Transverse colon (tissue), 4 donors: ENCODE measurements at regions not wholly inside any gene's neighbourhood (a gene's known extent, or its start where the extent isn't known, plus 50 kb on each side); places are given as distances from the start of the nearest gene placed in this dataset.

Experiments used
- DNase-seq: peaks from one replicate; pipeline ENCODE4 v3.0.0-alpha.2; 2019
- H3K27ac ChIP-seq, 4 donors: fragments of 200-600 bp; sonication (generic); 2 replicates each; pipeline ENCODE4 v1.5.1; 2016 to 2018; ENCODE audit warnings: inconsistent platforms in 4 of 4
- H3K27me3 ChIP-seq: fragments of 200-600 bp; sonication (generic); 2 replicates; pipeline ENCODE4 v1.5.1; 2017; ENCODE audit warnings: inconsistent platforms
- H3K36me3 ChIP-seq, 4 donors: fragments of 200-600 bp; sonication (generic); 2 replicates each; pipeline ENCODE4 v1.5.1; 2017 to 2019; ENCODE audit warnings: inconsistent platforms in 4 of 4
- H3K4me1 ChIP-seq, 4 donors: fragments of 200-600 bp; sonication (generic); 2 replicates each; pipeline ENCODE4 v1.5.1; 2017 to 2020; ENCODE audit warnings: inconsistent platforms in 4 of 4
- H3K4me3 ChIP-seq, 4 donors: fragments of 200-600 bp; sonication (generic); 1 replicate in 1 of 4; 2 replicates in 3 of 4; pipeline versions ENCODE4 v1.5.1 to v1.6.1; 2017 to 2019; ENCODE audit warnings: inconsistent platforms in 4 of 4
- H3K9me3 ChIP-seq, 2 donors: fragments of 200-600 bp; sonication (generic); 2 replicates each; pipeline ENCODE4 v1.5.1; 2017 to 2019; ENCODE audit warnings: inconsistent platforms in 2 of 2
- EP300 ChIP-seq: sonication (generic); formaldehyde crosslinking; IDR thresholded peaks from one replicate; pipeline ENCODE4 v1.6.1; 2017; ENCODE audit warnings: antibody characterized with exemption, low read depth
- POLR2A ChIP-seq: fragments of 450-650 bp; IDR thresholded peaks from one replicate; pipeline ENCODE4 v1.6.1; 2016; ENCODE audit warnings: antibody characterized with exemption, mild to moderate bottlenecking, moderate library complexity
- POLR2AphosphoS5 ChIP-seq, 3 donors: sonication (generic); formaldehyde crosslinking; IDR thresholded peaks; one replicate each; pipeline ENCODE4 v1.6.1; 2016; ENCODE audit warnings: antibody characterized with exemption in 3 of 3
- WGBS, 2 donors: methylation state at CpG; one replicate each; pipeline ENCODE4 v1.1.5; 2018; ENCODE audit warnings: low coverage in 1 of 2; 5-methylcytosine and 5-hydroxymethylcytosine counted together
- in situ Hi-C, 4 donors: fragments of 200-750 bp; cut with MboI; loops; one replicate each; pipeline versions ENCODE4 v1.15.0 to v1.15.1; 2017; ENCODE audit warnings: low sequenced_read_pairs in 3 of 4, low pct_ligation_motif_present in 1 of 4, low pct_unique_long_range_greater_than_20kb in 1 of 4
- intact Hi-C: fragments of 100-400 bp; cut with DNase I; formaldehyde crosslinking; loops from one replicate; pipeline ENCODE4 v1.15.1; 2023; ENCODE audit warnings: low total_unique reads
- TF ChIP-seq, protein P1 (sequence below), 5 experiments: fragments of 200-600 bp in 3 of 5; fragments of 450-650 bp in 2 of 5; sonication (generic) in 3 of 5; IDR thresholded peaks; 1 replicate in 2 of 5; 2 replicates in 3 of 5; pipeline ENCODE4 v1.5.1; 2016 to 2017; ENCODE audit warnings: antibody characterized with exemption in 5 of 5, inconsistent platforms in 3 of 5, mild to moderate bottlenecking in 2 of 5, moderate library complexity in 1 of 5

DNA sequence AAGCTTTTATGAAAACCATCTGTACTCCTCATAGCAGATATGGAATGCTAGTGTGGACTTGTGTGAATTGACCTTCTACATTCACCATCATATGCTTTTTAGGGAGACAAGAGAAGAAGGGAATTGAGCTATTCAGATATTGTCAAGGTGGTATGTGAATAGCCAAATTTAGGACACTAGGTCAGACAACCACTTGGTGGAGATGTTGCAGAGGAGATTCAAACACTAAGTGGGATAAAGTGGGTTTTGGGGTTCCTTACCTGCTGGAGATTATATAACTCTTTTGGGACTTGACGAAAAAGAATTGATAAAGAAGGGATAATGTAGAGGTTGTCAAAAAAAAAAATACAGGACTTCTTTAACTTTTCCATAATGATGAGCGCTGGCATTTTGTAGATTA, 231.8 kb upstream of the THRB start:
- DNase-seq, result no peak
- TF ChIP-seq, protein P1, sequence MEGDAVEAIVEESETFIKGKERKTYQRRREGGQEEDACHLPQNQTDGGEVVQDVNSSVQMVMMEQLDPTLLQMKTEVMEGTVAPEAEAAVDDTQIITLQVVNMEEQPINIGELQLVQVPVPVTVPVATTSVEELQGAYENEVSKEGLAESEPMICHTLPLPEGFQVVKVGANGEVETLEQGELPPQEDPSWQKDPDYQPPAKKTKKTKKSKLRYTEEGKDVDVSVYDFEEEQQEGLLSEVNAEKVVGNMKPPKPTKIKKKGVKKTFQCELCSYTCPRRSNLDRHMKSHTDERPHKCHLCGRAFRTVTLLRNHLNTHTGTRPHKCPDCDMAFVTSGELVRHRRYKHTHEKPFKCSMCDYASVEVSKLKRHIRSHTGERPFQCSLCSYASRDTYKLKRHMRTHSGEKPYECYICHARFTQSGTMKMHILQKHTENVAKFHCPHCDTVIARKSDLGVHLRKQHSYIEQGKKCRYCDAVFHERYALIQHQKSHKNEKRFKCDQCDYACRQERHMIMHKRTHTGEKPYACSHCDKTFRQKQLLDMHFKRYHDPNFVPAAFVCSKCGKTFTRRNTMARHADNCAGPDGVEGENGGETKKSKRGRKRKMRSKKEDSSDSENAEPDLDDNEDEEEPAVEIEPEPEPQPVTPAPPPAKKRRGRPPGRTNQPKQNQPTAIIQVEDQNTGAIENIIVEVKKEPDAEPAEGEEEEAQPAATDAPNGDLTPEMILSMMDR (IDR thresholded peaks at IDR 0.05), result no peak
- no peak for TF ChIP-seq EP300
- no peak for TF ChIP-seq POLR2AphosphoS5 (IDR thresholded peaks at IDR 0.05)
- no peak for TF ChIP-seq POLR2A
- intact Hi-C loops (no loop called here), in situ Hi-C loops (no loop called here)
- H3K27me3 ChIP-seq, result no peaks in the 10 kb centered on the region
- no peak overlapping the region for H3K4me3 ChIP-seq
- no peaks in the 10 kb centered on the region for H3K4me1 ChIP-seq
- H3K27ac ChIP-seq, result no peak overlapping the region
- no peaks in the 10 kb centered on the region for H3K9me3 ChIP-seq
- H3K36me3 ChIP-seq, result no peaks in the 10 kb centered on the region
- WGBS, 2 donors, result 83 to 100% methylated on average over 2 of the region's 2 CpGs

DNA sequence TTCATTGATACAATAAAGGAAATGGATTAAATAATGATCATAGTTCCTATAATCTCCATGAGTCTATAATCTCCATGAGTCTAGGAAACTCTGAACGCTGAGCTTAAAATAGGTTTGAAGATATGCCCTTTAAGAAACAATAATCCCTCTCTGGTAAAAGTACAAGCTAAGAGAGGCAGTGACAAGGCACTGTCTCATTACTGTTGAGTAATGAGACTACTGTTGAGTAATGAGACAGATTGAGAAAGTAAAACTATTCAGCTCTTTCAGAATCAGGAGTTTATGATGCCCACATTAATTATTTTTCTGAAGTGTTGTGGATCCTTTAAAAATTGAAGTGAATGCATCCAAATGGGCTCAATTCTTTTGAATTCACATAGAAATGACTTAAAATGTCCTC, 235.5 kb upstream of the THRB start:
- DNase-seq, result no peak
- intact Hi-C loops, result no loop called here
- no peaks in the 10 kb centered on the region for H3K36me3 ChIP-seq

DNA sequence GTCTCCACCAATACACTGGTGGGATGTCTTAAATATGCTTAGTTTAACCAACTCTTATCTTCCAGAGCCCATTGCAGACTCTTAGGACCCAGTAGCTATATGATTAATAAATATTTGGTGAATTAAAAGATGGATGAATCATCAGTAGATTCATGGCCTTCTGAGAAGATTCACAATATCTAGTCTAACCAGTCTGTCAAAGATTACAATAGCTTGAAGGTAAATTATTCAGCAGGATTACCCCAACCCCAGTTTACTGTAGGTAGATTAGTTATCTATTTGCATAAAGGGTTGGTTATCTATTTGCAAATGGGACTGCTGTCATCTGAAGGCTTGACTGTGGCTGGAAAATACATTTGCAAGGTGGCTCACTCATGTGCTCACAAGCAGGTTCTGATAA, 239.4 kb upstream of the THRB start:
- no peaks in the 10 kb centered on the region for H3K4me1 ChIP-seq
- no peak overlapping the region for H3K27ac ChIP-seq
- in situ Hi-C loops (no loop called here), intact Hi-C loops (no loop called here)
- TF ChIP-seq, protein P1 (IDR thresholded peaks at IDR 0.05), result no peak
- TF ChIP-seq EP300 (no peak), POLR2A (no peak), POLR2AphosphoS5 (IDR thresholded peaks at IDR 0.05) (no peak)
- H3K4me3 ChIP-seq, result no peak overlapping the region
- no peaks in the 10 kb centered on the region for H3K27me3 ChIP-seq
- H3K9me3 ChIP-seq, result no peaks in the 10 kb centered on the region
- no peaks in the 10 kb centered on the region for H3K36me3 ChIP-seq
- no peak for DNase-seq

More for the DNA sequence above, 235.5 kb upstream of the THRB start:
- in situ Hi-C loops, result no loop called here
- Histone ChIP-seq H3K4me3 (no peak overlapping the region), H3K4me1 (no peaks in the 10 kb centered on the region), H3K27ac (no peak overlapping the region), H3K27me3 (no peaks in the 10 kb centered on the region), H3K9me3 (no peaks in the 10 kb centered on the region)
- TF ChIP-seq EP300, result no peak
- no peak for TF ChIP-seq POLR2A
- 83 to 85% methylated on average over 1 of the region's 1 CpG for WGBS, 2 donors

DNA sequence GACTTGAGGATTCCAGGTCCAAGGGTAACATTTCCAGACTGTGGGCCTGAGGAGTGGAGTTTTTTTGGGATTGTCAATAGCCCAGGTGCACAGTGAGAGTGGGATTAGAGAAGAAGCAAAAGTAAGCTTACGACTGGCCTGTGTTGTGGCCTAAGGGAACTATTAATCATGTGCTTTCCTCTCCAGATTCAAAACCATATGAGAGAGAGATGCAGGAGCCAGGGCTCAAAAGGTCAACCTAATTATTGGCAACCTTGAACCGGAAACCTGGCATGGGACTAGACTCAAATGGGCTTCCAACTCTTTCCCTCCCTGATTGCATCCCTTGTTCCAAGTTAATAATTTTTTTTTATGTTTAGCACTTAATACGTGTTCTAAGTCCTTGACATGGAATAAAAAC, 242.1 kb upstream of the THRB start:
- intact Hi-C loops (no loop called here), in situ Hi-C loops (no loop called here)
- Histone ChIP-seq H3K36me3 (no peaks in the 10 kb centered on the region), H3K4me1 (no peaks in the 10 kb centered on the region), H3K27ac (no peak overlapping the region), H3K27me3 (no peaks in the 10 kb centered on the region), H3K4me3 (no peak overlapping the region), H3K9me3 (no peaks in the 10 kb centered on the region)
- no peak for DNase-seq
- TF ChIP-seq POLR2AphosphoS5 (IDR thresholded peaks at IDR 0.05), result no peak
- TF ChIP-seq, protein P1 (IDR thresholded peaks at IDR 0.05), result no peak
- TF ChIP-seq EP300, result no peak
- no peak for TF ChIP-seq POLR2A
- 70 to 72% methylated on average over 3 of the region's 3 CpGs for WGBS, 2 donors

DNA sequence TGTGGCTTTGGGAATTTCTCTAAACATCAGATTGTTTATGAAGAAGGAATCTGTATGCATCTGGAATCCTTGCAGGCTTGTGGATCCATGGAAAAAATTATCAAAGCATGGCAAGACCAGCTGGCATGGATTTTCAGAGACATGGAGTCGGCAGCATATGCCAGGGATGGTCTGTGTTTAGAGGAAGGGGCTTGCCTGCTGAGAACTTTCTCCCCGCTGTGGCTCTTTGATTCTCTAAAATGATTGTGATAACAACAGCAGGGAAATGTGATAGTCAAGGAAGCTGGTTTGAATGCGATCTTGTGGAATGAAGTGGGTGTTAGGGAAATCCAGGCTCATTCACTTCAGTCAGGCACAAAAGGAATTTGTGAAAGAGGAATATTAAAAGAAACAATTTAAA, 245.7 kb upstream of the THRB start:
- no peak for TF ChIP-seq EP300
- WGBS, 2 donors, result 73 to 83% methylated on average over 3 of the region's 3 CpGs
- no peak overlapping the region for H3K4me3 ChIP-seq
- no peak for DNase-seq
- H3K27me3 ChIP-seq, result no peaks in the 10 kb centered on the region
- in situ Hi-C loops (no loop called here), intact Hi-C loops (no loop called here)
- no peaks in the 10 kb centered on the region for H3K9me3 ChIP-seq
- no peaks in the 10 kb centered on the region for H3K36me3 ChIP-seq
- H3K27ac ChIP-seq, result no peak overlapping the region
- no peaks in the 10 kb centered on the region for H3K4me1 ChIP-seq
